Nephron progenitor cell (in vitro differentiated cells): ENCODE measurements at regions not wholly inside any gene's neighbourhood (a gene's known extent, or its start where the extent isn't known, plus 50 kb on each side); places are given as distances from the start of the nearest gene placed in this dataset.

Experiments used
- DNase-seq: peaks from one replicate; pipeline ENCODE4 v3.0.0; 2021
- H3K27ac Mint-ChIP-seq: 2 replicates; pipeline ENCODE4 v1.8.0; 2021; ENCODE audit warnings: mild to moderate bottlenecking, moderate library complexity, mixed read lengths
- H3K27me3 Mint-ChIP-seq: 2 replicates; pipeline ENCODE4 v1.8.0; 2021; ENCODE audit warnings: mild to moderate bottlenecking, low read depth, mixed read lengths; ENCODE audit not compliant: poor library complexity
- H3K36me3 Mint-ChIP-seq: 2 replicates; pipeline ENCODE4 v1.8.0; 2021; ENCODE audit warnings: low read depth, mixed read lengths
- H3K4me1 Mint-ChIP-seq: 2 replicates; pipeline ENCODE4 v1.8.0; 2021; ENCODE audit warnings: mixed read lengths
- H3K4me3 Mint-ChIP-seq: 2 replicates; pipeline ENCODE4 v1.8.0; 2021; ENCODE audit warnings: mild to moderate bottlenecking, moderate library complexity, mixed read lengths
- H3K9me3 Mint-ChIP-seq: 2 replicates; pipeline ENCODE4 v1.8.0; 2021; ENCODE audit warnings: mild to moderate bottlenecking, moderate library complexity, mixed read lengths
- CTCF ChIP-seq: fragments of 200-600 bp; sonication (generic); IDR thresholded peaks from 2 replicates; pipeline ENCODE4 v1.5.0; 2021; ENCODE audit warnings: antibody characterized with exemption

GRCh38 chr12:107251288-107251687, 157.9 kb upstream of the CRY1 start:
- no peak overlapping the region for H3K4me3 Mint-ChIP-seq
- H3K36me3 Mint-ChIP-seq: no peaks in the 10 kb centered on the region
- TF ChIP-seq CTCF: no peak
- DNase-seq: no peak
- no peak overlapping the region for H3K27ac Mint-ChIP-seq
- H3K4me1 Mint-ChIP-seq: peaks cover 28% of the 10 kb centered on the region
- H3K27me3 Mint-ChIP-seq: peaks cover 21% of the 10 kb centered on the region
- peaks cover 27% of the 10 kb centered on the region for H3K9me3 Mint-ChIP-seq

- peaks cover 39% of the 10 kb centered on the region for H3K9me3 Mint-ChIP-seq
- peaks cover 20% of the 10 kb centered on the region for H3K4me1 Mint-ChIP-seq
- TF ChIP-seq CTCF: no peak
- no peak for DNase-seq
- no peaks in the 10 kb centered on the region for H3K36me3 Mint-ChIP-seq
- H3K27me3 Mint-ChIP-seq: peaks cover 22% of the 10 kb centered on the region
- H3K27ac Mint-ChIP-seq: no peak overlapping the region
- H3K4me3 Mint-ChIP-seq: no peak overlapping the region
These were observed 160.0 kb upstream of the CRY1 start for GRCh38 chr12:107253361-107253760.

- Mint-ChIP-seq H3K9me3 (peaks cover 39% of the 10 kb centered on the region), H3K27ac (no peak overlapping the region), H3K4me3 (no peak overlapping the region), H3K36me3 (no peaks in the 10 kb centered on the region), H3K27me3 (peaks cover 19% of the 10 kb centered on the region), H3K4me1 (peaks cover 10% of the 10 kb centered on the region)
- DNase-seq: no peak
- TF ChIP-seq CTCF: no peak
These were observed 161.0 kb upstream of the CRY1 start for GRCh38 chr12:107254258-107254856.

GRCh38 chr12:107258780-107259179, 165.4 kb upstream of the CRY1 start:
- Mint-ChIP-seq H3K36me3 (peaks cover under 1% of the 10 kb centered on the region), H3K9me3 (peaks cover 40% of the 10 kb centered on the region), H3K27me3 (peaks cover 27% of the 10 kb centered on the region), H3K4me1 (peaks cover 8% of the 10 kb centered on the region), H3K27ac (no peak overlapping the region), H3K4me3 (no peak overlapping the region)
- DNase-seq: no peak
- TF ChIP-seq CTCF: no peak

- no peak overlapping the region for H3K4me3 Mint-ChIP-seq
- no peak overlapping the region for H3K27ac Mint-ChIP-seq
- DNase-seq: no peak
- no peak for TF ChIP-seq CTCF
- peaks cover 28% of the 10 kb centered on the region for H3K27me3 Mint-ChIP-seq
- peaks cover 5% of the 10 kb centered on the region for H3K36me3 Mint-ChIP-seq
- no peaks in the 10 kb centered on the region for H3K4me1 Mint-ChIP-seq
- peaks cover 21% of the 10 kb centered on the region for H3K9me3 Mint-ChIP-seq
These were observed 170.6 kb upstream of the CRY1 start for GRCh38 chr12:107263980-107264379.

GRCh38 chr12:107264667-107265066, 171.3 kb upstream of the CRY1 start:
- H3K36me3 Mint-ChIP-seq: peaks cover 5% of the 10 kb centered on the region
- no peak overlapping the region for H3K27ac Mint-ChIP-seq
- peaks cover 33% of the 10 kb centered on the region for H3K27me3 Mint-ChIP-seq

More at GRCh38 chr12:107264667-107265066, 171.3 kb upstream of the CRY1 start:
- DNase-seq: no peak
- Mint-ChIP-seq H3K9me3 (peaks cover 21% of the 10 kb centered on the region), H3K4me3 (no peak overlapping the region), H3K4me1 (no peaks in the 10 kb centered on the region)
- no peak for TF ChIP-seq CTCF
